HG02840 (cell line): ENCODE measurements at regions not wholly inside any gene's neighbourhood (a gene's known extent, or its start where the extent isn't known, plus 50 kb on each side); places are given as distances from the start of the nearest gene placed in this dataset.
"Not testable (repeated sequence)": the region's sequence is repeated elsewhere in the genome, so short reads cannot be mapped to it uniquely, and the experiment has no call there.

Source experiments
- ATAC-seq: cut with Tn5 transposase; IDR thresholded peaks from one replicate; pipeline ENCODE4 v1.9.1; 2021; ENCODE audit warnings: mild to moderate bottlenecking, moderate library complexity, moderate number of reproducible peaks; ENCODE audit not compliant: unreplicated experiment, low FRiP score

- no peak for ATAC-seq
Measured at GRCh38 chr3:22720596-22720995, 482.5 kb upstream of the UBE2E2 start.

DNA sequence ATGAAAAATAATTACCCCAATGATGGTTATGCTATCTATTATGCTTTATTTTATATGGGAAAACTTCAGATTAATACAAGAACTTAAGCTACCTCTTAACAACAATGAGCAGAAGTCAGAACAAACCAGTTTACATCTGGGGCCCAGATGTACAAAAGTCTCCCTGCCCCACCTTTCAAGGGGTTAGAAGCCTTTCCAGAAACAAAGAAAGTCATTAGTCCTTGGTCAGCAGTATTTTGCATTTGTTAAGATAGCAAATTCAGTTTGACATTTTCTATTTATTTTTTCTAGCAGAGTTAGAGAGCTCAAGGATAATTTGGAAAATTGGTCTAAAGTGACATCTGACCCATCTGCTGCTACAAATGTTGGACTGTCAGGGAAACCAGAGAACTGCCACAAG lies 478.7 kb upstream of the UBE2E2 start:
- ATAC-seq: no peak

GRCh38 chr3:22728406-22728805 lies 474.7 kb upstream of the UBE2E2 start:
- no peak for ATAC-seq

DNA sequence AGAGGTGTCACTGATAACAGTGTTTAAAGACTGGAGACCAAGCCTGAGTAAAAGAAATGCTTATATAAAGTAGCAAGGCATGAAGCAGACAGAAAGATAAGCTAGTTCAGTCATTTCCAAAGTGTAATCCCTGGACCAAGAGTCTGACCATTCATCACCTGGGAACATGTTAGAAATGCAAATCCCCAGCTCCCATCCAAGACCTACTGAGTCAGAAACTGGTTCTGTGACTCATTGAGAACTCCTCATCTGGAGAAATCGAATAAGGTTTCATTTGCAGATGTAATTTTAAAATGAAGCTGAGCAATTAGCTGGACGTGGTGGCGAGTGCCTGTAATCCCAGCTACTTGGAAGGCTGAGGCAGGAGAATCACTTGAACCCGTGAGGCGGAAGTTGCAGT lies 473.9 kb upstream of the UBE2E2 start:
- no peak for ATAC-seq

DNA sequence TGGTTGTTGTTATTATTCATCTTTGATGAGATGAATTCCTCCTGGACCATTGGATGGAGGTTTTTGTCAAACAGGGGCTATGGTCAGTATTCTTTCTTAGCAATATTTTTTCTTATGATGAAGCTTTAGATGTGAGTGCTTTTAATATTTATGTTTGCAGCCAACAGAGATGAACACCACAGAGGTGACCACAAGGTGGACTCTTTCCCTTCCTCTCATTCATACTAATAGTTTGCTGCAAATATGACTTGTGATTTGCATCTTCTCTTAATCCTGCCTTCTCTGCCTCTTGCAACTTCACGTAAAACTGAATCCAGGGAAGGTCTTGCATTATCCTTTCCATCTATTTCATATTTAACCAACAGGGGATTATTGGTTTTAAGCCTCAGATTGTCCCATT lies 473.1 kb upstream of the UBE2E2 start:
- ATAC-seq: no peak

GRCh38 chr3:22730701-22731100 lies 472.4 kb upstream of the UBE2E2 start:
- no peak for ATAC-seq

DNA sequence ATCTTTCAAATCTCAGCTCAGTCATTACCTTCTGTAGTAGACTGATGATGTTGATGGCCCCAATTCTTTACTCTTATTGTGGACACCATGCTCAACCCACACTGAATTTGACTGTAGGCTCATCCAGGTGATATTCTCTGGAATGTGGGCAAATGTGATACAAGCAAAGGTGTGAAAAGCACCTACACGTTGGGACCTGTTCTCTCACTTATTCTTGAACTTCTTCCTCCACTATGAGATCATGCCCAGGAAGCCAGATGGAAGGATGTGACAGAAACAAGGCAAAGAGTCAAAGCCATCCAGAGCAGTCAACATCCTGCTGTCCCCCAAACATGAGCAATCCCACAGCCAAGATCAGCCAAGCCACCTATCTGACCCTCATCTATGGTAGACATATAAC lies 471.2 kb upstream of the UBE2E2 start:
- ATAC-seq: no peak

GRCh38 chr3:22732641-22733040 lies 470.5 kb upstream of the UBE2E2 start:
- no peak for ATAC-seq

DNA sequence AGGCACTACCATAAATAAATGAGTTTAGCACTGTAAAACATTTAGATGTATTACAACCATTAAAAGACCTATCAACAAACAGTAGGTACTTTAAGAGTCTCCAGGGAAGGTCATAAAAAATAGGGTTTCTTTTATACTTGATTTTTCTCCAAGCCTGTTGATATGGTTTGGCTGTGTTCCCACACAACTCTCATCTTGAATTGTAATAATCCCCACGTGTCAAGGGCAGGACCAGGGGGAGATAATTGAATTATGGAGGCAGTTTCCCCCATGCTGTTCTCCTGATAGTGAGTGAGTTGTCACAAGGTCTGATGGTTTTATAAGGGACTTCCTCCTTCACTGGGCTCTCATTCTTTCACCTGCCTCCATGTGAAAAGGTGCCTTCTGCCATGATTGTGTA lies 468.9 kb upstream of the UBE2E2 start:
- no peak for ATAC-seq

- no peak for ATAC-seq
Measured at GRCh38 chr3:22734756-22735155, 468.4 kb upstream of the UBE2E2 start.

DNA sequence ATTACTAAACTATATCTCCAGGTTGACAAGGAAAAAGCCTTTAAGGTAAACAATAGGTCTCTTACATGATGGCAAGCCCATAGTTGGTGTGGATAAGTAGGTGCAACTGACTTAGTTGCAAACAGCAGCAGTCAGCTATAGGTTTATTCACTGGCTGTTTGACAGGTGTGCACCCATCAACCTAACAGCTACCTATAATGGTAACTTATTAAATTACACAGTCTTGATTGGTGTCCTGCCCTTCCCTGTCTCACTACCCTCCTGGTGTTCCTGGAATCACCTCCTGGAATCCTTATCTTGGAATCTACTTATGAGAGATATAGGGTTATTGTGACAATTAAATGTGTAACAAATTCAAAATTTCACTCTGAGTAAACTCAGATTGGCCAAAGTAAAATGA lies 467.8 kb upstream of the UBE2E2 start:
- no peak for ATAC-seq

GRCh38 chr3:22743386-22743785 lies 459.7 kb upstream of the UBE2E2 start:
- not testable (repeated sequence) for ATAC-seq

DNA sequence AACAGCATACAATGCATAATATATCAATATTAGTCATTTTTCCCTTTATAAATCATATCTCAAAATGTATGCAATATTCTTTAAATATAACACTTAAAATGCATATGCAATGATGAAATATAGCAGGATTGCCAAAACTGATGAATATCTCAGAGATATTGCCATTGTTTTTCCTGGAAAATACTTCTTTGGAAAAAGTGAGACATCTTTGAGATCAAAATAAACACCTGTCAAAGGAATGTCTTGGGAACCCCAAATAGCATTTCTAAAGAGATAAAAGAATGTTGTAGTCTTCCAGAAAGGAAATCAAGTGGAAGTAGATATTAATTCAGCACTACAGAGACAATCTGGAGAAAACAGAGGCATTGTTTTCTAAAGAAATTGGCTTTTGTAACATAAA lies 457.8 kb upstream of the UBE2E2 start:
- ATAC-seq: no peak

GRCh38 chr3:22746221-22746620 lies 456.9 kb upstream of the UBE2E2 start:
- ATAC-seq: no peak

- no peak for ATAC-seq
Measured at GRCh38 chr3:22748453-22749045, 454.6 kb upstream of the UBE2E2 start.

- ATAC-seq: no peak
Measured at GRCh38 chr3:22759636-22760310, 443.4 kb upstream of the UBE2E2 start.

- no peak for ATAC-seq
Measured at GRCh38 chr3:22765679-22766078, 437.4 kb upstream of the UBE2E2 start.

GRCh38 chr3:22777834-22778233 lies 425.3 kb upstream of the UBE2E2 start:
- no peak for ATAC-seq

DNA sequence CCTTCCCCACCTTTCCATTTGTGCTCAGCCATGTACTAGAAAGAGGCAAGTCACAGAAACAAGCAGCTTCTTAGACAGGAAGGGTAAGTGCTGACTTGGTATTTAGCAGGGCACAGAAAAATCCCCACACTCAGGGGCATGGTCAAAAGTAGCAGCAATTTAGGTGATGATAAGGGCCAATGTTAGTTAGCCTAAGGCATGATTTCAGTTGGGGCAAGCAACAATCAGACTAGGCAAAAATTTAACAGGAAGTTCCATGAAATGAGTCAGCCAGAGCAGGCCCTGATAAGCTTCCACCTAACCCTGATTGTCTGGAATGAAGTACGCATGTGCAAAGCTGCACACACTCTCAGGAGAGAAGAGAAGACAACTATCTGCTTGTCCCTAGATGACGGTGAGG lies 423.4 kb upstream of the UBE2E2 start:
- ATAC-seq: no peak

DNA sequence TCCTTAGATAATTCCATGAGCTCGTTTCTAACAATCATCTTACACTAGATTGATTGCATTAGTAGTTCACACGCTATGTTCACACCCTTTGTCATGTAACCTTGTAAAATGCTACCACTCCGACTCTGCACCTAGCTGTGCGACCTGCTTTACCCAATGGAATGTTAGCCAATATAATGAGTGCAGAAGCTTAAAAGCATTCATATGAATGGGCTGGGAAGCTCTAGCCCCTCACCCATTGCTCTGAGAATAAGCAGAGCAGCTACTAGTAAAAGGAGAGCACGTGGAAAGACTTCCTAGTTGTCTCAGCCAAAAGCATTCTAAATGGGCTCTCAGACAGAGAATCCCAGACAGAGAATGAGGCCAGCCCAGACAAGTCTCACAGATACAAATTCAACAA lies 410.6 kb upstream of the UBE2E2 start:
- no peak for ATAC-seq

GRCh38 chr3:22795917-22796316 lies 407.2 kb upstream of the UBE2E2 start:
- ATAC-seq: no peak

- ATAC-seq: no peak
Measured at GRCh38 chr3:22798461-22798860, 404.7 kb upstream of the UBE2E2 start.

DNA sequence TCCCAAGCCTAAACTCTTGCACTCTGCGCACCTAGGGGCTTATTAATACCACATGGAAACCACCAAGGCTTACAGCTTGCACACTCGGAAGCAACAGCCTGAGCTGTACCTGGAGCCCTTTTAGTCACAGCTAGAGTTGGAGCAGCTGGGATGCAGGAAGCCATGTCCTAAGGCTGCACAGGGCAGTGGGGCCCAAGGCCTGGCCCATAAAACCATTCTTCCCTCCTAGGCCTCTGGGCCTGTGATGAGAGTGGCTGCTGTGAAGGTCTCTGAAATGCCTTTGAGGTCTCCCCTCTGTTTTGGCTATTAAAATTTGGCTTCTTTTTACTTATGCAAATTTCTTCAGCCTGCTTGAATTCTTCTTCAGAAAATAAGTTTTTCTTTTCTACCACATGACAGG lies 383.9 kb upstream of the UBE2E2 start:
- ATAC-seq: no peak
